Upper lobe of left lung (tissue), 4 donors: ENCODE measurements at regions not wholly inside any gene's neighbourhood (a gene's known extent, or its start where the extent isn't known, plus 50 kb on each side); places are given as distances from the start of the nearest gene placed in this dataset.

Source experiments
- CTCF ChIP-seq, 6 experiments: fragments of 450-650 bp in 4 of 6; fragments of 200-600 bp in 2 of 6; sonication (generic) in 2 of 6; IDR thresholded peaks; one replicate each; pipeline ENCODE4 v1.5.1; 2016 to 2019; ENCODE audit warnings: antibody characterized with exemption in 6 of 6
- POLR2A ChIP-seq, 4 donors: fragments of 450-650 bp; IDR thresholded peaks; one replicate each; pipeline ENCODE4 v1.5.1; 2016 to 2017; ENCODE audit warnings: antibody characterized with exemption in 4 of 4, mild to moderate bottlenecking in 2 of 4
- POLR2AphosphoS5 ChIP-seq, 2 donors: sonication (generic); formaldehyde crosslinking; IDR thresholded peaks; one replicate each; pipeline ENCODE4 v1.5.1; 2017; ENCODE audit warnings: antibody characterized with exemption in 2 of 2

DNA sequence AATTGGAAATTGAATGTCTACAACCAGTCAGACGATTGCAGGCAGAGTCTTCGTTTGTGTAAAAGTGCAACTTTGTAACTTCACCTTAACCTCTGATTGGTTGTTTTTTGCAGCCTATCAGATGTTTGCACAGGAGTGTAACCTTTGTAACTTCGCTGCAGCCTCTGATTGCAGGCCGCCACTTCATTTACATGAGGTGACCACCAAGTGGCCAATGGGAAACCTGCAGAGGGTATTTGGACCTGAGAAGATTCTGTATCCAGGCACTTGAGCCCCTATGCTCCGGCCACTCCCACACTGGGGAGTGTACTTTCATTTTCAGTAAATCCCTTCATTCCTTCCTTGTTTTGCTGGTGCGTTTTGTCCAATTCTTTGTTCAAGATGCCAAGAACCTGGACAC is 68.1 kb upstream of the PFN2 start:
- TF ChIP-seq POLR2AphosphoS5 (IDR thresholded peaks at IDR 0.05) (no peak), POLR2A (IDR thresholded peaks at IDR 0.05) (no peak), CTCF (IDR thresholded peaks at IDR 0.05) (no peak)
